SH-SY5Y (cell line): ENCODE measurements at regions not wholly inside any gene's neighbourhood (a gene's known extent, or its start where the extent isn't known, plus 50 kb on each side); places are given as distances from the start of the nearest gene placed in this dataset.

ENCODE experiments used
- GATA2 ChIP-seq: IDR thresholded peaks from 2 replicates; pipeline ENCODE4 v1.6.1; 2011; ENCODE audit warnings: mild to moderate bottlenecking, low read depth, low read length
- GATA3 ChIP-seq: IDR thresholded peaks from 2 replicates; pipeline ENCODE4 v1.6.1; 2011; ENCODE audit warnings: low read depth, mild to moderate bottlenecking, low read length, moderate library complexity

DNA sequence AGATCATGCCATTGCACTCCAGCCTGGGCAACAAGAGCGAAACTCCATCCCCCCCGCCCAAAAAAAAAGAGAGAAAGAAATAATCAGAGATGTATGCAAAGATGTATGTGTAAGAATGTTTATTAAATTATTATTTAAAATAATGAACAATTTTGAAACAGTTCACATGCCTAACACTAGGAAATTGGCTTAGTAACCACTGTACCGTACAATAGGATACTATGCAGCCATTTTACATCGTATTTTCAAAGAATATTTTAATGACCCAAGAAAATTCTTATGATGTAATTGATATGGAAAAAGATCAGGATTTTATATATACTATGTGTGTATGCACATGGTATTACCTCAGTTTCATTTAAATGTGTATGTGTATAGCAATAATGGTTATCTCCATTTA, 190.5 kb downstream of the ZFP36L2 start:
- no peak for TF ChIP-seq GATA3
- TF ChIP-seq GATA2, result no peak
